ENCODE measurements at regions not wholly inside any gene's neighbourhood (a gene's known extent, or its start where the extent isn't known, plus 50 kb on each side); places are given as distances from the start of the nearest gene placed in this dataset.

GRCh38 chr1:245046769-245047168 is 108.0 kb upstream of the KIF26B start:
- intact Hi-C loops (cut with DNase I; ENCODE audit: low total_unique reads) = loop anchor here (10.0 kb wide), 2 partner anchors 252 to 442 kb away; no protein-coding TSS in a partner anchor
- no peak for DNase-seq

GRCh38 chr1:245046315-245046714 is 108.5 kb upstream of the KIF26B start:
- H3K9me3 ChIP-seq = no peaks in the 10 kb centered on the region
- H3K27me3 ChIP-seq = no peaks in the 10 kb centered on the region
- no peak for DNase-seq
- TF ChIP-seq, protein P1, sequence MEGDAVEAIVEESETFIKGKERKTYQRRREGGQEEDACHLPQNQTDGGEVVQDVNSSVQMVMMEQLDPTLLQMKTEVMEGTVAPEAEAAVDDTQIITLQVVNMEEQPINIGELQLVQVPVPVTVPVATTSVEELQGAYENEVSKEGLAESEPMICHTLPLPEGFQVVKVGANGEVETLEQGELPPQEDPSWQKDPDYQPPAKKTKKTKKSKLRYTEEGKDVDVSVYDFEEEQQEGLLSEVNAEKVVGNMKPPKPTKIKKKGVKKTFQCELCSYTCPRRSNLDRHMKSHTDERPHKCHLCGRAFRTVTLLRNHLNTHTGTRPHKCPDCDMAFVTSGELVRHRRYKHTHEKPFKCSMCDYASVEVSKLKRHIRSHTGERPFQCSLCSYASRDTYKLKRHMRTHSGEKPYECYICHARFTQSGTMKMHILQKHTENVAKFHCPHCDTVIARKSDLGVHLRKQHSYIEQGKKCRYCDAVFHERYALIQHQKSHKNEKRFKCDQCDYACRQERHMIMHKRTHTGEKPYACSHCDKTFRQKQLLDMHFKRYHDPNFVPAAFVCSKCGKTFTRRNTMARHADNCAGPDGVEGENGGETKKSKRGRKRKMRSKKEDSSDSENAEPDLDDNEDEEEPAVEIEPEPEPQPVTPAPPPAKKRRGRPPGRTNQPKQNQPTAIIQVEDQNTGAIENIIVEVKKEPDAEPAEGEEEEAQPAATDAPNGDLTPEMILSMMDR (IDR thresholded peaks at IDR 0.05) = no peak
- peaks cover 0 to 10% (median 0%) of the 10 kb centered on the region in 4 donors for H3K4me1 ChIP-seq
- no peak overlapping the region for H3K27ac ChIP-seq
- no peak overlapping the region for H3K4me3 ChIP-seq
- H3K36me3 ChIP-seq = no peaks in the 10 kb centered on the region
- intact Hi-C loops (cut with DNase I; ENCODE audit: low total_unique reads) = loop anchor here (10.0 kb wide), 2 partner anchors 252 to 442 kb away; no protein-coding TSS in a partner anchor

More at GRCh38 chr1:245046769-245047168, 108.0 kb upstream of the KIF26B start:
- Histone ChIP-seq H3K4me3 (no peak overlapping the region), H3K27ac (no peak overlapping the region), H3K4me1 (peaks cover 0 to 10% (median 0%) of the 10 kb centered on the region in 4 donors), H3K27me3 (no peaks in the 10 kb centered on the region), H3K9me3 (no peaks in the 10 kb centered on the region), H3K36me3 (no peaks in the 10 kb centered on the region)
- TF ChIP-seq, protein P1 (IDR thresholded peaks at IDR 0.05) = no peak

- no peak for DNase-seq
- no peak overlapping the region for H3K4me3 ChIP-seq
- H3K27me3 ChIP-seq = no peaks in the 10 kb centered on the region
- intact Hi-C loops (cut with DNase I; ENCODE audit: low total_unique reads) = loop anchor here (10.0 kb wide), 2 partner anchors 250 to 440 kb away; no protein-coding TSS in a partner anchor
- H3K4me1 ChIP-seq = peaks cover 0 to 10% (median 0%) of the 10 kb centered on the region in 4 donors
- no peak overlapping the region for H3K27ac ChIP-seq
- no peaks in the 10 kb centered on the region for H3K36me3 ChIP-seq
- H3K9me3 ChIP-seq = no peaks in the 10 kb centered on the region
- TF ChIP-seq, protein P1 (IDR thresholded peaks at IDR 0.05) = no peak
Observed at GRCh38 chr1:245045087-245045881, 109.5 kb upstream of the KIF26B start.

DNA sequence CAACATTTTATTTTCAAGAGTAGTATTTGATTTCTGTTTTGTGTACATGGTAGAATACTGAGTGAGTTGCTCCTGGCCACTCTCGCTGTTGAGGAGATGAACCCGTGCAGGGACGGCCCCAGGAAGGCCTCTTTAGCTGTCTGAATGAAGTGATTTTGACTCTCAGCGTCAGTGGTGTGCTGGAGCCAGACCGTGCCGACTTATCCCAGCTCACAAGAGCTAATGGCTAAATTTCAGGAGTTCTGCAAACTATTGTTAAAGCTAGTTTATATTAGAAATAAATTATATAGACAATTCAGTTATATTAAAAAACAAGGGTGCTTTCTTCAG is 111.2 kb upstream of the KIF26B start:
- Histone ChIP-seq H3K4me3 (no peak overlapping the region), H3K4me1 (peaks cover 0 to 10% (median 0%) of the 10 kb centered on the region in 4 donors), H3K27ac (no peak overlapping the region), H3K9me3 (peaks cover 0 to under 1% (median 0%) of the 10 kb centered on the region in 3 donors), H3K36me3 (no peaks in the 10 kb centered on the region), H3K27me3 (no peaks in the 10 kb centered on the region)
- intact Hi-C loops (cut with DNase I; ENCODE audit: low total_unique reads) = loop anchor here (10.0 kb wide), 2 partner anchors 249 to 439 kb away; no protein-coding TSS in a partner anchor
- no peak for DNase-seq
- TF ChIP-seq, protein P1 (IDR thresholded peaks at IDR 0.05) = no peak

- no peak overlapping the region for H3K27ac ChIP-seq
- H3K4me3 ChIP-seq = no peak overlapping the region
- peaks cover 0 to 10% (median 0%) of the 10 kb centered on the region in 4 donors for H3K4me1 ChIP-seq
- H3K27me3 ChIP-seq = no peaks in the 10 kb centered on the region
- H3K36me3 ChIP-seq = no peaks in the 10 kb centered on the region
- TF ChIP-seq, protein P1 (IDR thresholded peaks at IDR 0.05) = no peak
- no peak for DNase-seq
- intact Hi-C loops (cut with DNase I; ENCODE audit: low total_unique reads) = loop anchor here (10.0 kb wide), 2 partner anchors 246 to 436 kb away; no protein-coding TSS in a partner anchor
- H3K9me3 ChIP-seq = peaks cover 0 to 8% (median 0%) of the 10 kb centered on the region in 3 donors
Observed at GRCh38 chr1:245041058-245041698, 113.6 kb upstream of the KIF26B start.

Data from tibial artery (tissue), 4 donors.